ENCODE measurements at regions not wholly inside any gene's neighbourhood (a gene's known extent, or its start where the extent isn't known, plus 50 kb on each side); places are given as distances from the start of the nearest gene placed in this dataset.

GRCh38 chr4:96626023-96626422 is 786.1 kb downstream of the PDHA2 start:
- no peak overlapping the region for H3K27ac ChIP-seq (replicated peaks)
- no peaks in the 10 kb centered on the region for H3K27me3 ChIP-seq (ENCODE audit: insufficient read depth, poor library complexity, severe bottlenecking)
- TF ChIP-seq SPI1 (IDR thresholded peaks at IDR 0.05; ENCODE audit: borderline replicate concordance, low read depth) (no peak), POLR2AphosphoS5 (IDR thresholded peaks at IDR 0.05; ENCODE audit: low read depth) (no peak), GABPA (IDR thresholded peaks at IDR 0.05; ENCODE audit: low read depth) (no peak), REST (IDR thresholded peaks at IDR 0.05; ENCODE audit: insufficient replicate concordance, low read depth) (no peak), CTCF (IDR thresholded peaks at IDR 0.05; ENCODE audit: insufficient read depth, low read length) (no peak)
- DNase-seq (ENCODE audit: low read depth in 1 of 2, low spot score in 1 of 2): no peak
- H3K4me3 ChIP-seq (replicated peaks; ENCODE audit: insufficient read depth, low read length): no peak overlapping the region

- no peak overlapping the region for H3K27ac ChIP-seq (replicated peaks)
- no peaks in the 10 kb centered on the region for H3K27me3 ChIP-seq (ENCODE audit: insufficient read depth, poor library complexity, severe bottlenecking)
- TF ChIP-seq REST (IDR thresholded peaks at IDR 0.05; ENCODE audit: insufficient replicate concordance, low read depth) (no peak), GABPA (IDR thresholded peaks at IDR 0.05; ENCODE audit: low read depth) (no peak), SPI1 (IDR thresholded peaks at IDR 0.05; ENCODE audit: borderline replicate concordance, low read depth) (no peak), CTCF (IDR thresholded peaks at IDR 0.05; ENCODE audit: insufficient read depth, low read length) (no peak), POLR2AphosphoS5 (IDR thresholded peaks at IDR 0.05; ENCODE audit: low read depth) (no peak)
- no peak overlapping the region for H3K4me3 ChIP-seq (replicated peaks; ENCODE audit: insufficient read depth, low read length)
- no peak for DNase-seq (ENCODE audit: low read depth in 1 of 2, low spot score in 1 of 2)
Observed at GRCh38 chr4:96630839-96631238, 790.9 kb downstream of the PDHA2 start.

GRCh38 chr4:96637971-96638412 is 798.1 kb downstream of the PDHA2 start:
- TF ChIP-seq POLR2AphosphoS5 (IDR thresholded peaks at IDR 0.05; ENCODE audit: low read depth): no peak
- Histone ChIP-seq H3K27me3 (ENCODE audit: insufficient read depth, poor library complexity, severe bottlenecking) (no peaks in the 10 kb centered on the region), H3K4me3 (replicated peaks; ENCODE audit: insufficient read depth, low read length) (no peak overlapping the region), H3K27ac (replicated peaks) (no peak overlapping the region)
- DNase-seq (ENCODE audit: low read depth in 1 of 2, low spot score in 1 of 2): no peak

- no peak for DNase-seq (ENCODE audit: low read depth in 1 of 2, low spot score in 1 of 2)
- Histone ChIP-seq H3K27me3 (ENCODE audit: insufficient read depth, poor library complexity, severe bottlenecking) (no peaks in the 10 kb centered on the region), H3K4me3 (replicated peaks; ENCODE audit: insufficient read depth, low read length) (no peak overlapping the region), H3K27ac (replicated peaks) (no peak overlapping the region)
- no peak for TF ChIP-seq SPI1 (IDR thresholded peaks at IDR 0.05; ENCODE audit: borderline replicate concordance, low read depth)
- no peak for TF ChIP-seq REST (IDR thresholded peaks at IDR 0.05; ENCODE audit: insufficient replicate concordance, low read depth)
- no peak for TF ChIP-seq GABPA (IDR thresholded peaks at IDR 0.05; ENCODE audit: low read depth)
- TF ChIP-seq POLR2AphosphoS5 (IDR thresholded peaks at IDR 0.05; ENCODE audit: low read depth): no peak
- TF ChIP-seq CTCF (IDR thresholded peaks at IDR 0.05; ENCODE audit: insufficient read depth, low read length): no peak
Observed at GRCh38 chr4:96639932-96640331, 800.0 kb downstream of the PDHA2 start.

Data from HL-60 (cell line).